GM12891 (cell line): ENCODE measurements at regions not wholly inside any gene's neighbourhood (a gene's known extent, or its start where the extent isn't known, plus 50 kb on each side); places are given as distances from the start of the nearest gene placed in this dataset.

Source experiments
- POLR2A ChIP-seq: IDR thresholded peaks from 2 replicates; pipeline ENCODE4 v1.6.1; 2011; ENCODE audit warnings: low read depth, low read length, control low read depth
- POLR2AphosphoS5 ChIP-seq: IDR thresholded peaks from 2 replicates; pipeline ENCODE4 v1.6.1; 2011; ENCODE audit warnings: low read depth, low read length, control low read depth
- POU2F2 ChIP-seq: IDR thresholded peaks from 2 replicates; pipeline ENCODE4 v1.6.1; 2011; ENCODE audit warnings: low read depth, mild to moderate bottlenecking, control low read depth, low read length, moderate library complexity
- TAF1 ChIP-seq: IDR thresholded peaks from 2 replicates; pipeline ENCODE4 v1.6.1; 2011; ENCODE audit warnings: low read depth, low read length, control low read depth

DNA sequence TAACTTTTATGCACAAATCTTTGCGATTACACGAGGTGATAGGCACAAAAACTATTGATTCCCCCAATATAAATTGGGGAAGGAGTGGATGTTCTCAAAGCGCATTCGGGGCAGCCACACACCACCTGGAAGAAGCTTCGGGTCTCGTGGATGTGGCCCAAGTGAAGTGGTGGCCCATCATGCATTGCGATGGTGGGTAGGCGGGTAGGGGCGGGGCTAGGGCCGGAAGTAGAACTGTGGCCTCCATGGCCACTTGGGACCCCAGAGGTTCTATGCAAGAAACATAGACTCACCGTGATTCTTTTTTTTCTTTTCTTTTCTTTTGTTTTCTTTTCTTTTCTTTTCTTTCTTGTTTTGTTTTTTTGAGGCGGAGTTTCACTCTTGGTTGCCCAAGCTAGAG, 86.4 kb upstream of the SLC44A1 start:
- no peak for TF ChIP-seq POU2F2
- no peak for TF ChIP-seq POLR2A
- TF ChIP-seq TAF1 = no peak
- TF ChIP-seq POLR2AphosphoS5 = no peak
